K562 (cell line): ENCODE measurements at regions not wholly inside any gene's neighbourhood (a gene's known extent, or its start where the extent isn't known, plus 50 kb on each side); places are given as distances from the start of the nearest gene placed in this dataset.

Experiments
- ATAC-seq: fragments of 200-7000 bp; cut with Tn5 transposase; 3 replicates; pipeline ENCODE4 v1.9.1; 2020; ENCODE audit warnings: moderate library complexity
- BruUV-seq: library from RNA; stranded (reverse); fragments of 400-500 nt; replicated peaks from 2 replicates; lab custom pipeline; 2021; lab: Mats Ljungman, UMichigan
- CTCF ChIA-PET: fragments of 300-600 bp; formaldehyde crosslinking; extraction: SDS; loops from one replicate; lab custom pipeline; 2021; ENCODE audit warnings: low intra/inter-chr PET ratio; lab: Yijun Ruan, JAX
- POLR2A ChIA-PET: fragments of 300-600, 350-650 bp; sonication (Branson Sonifier 250); formaldehyde crosslinking; extraction: SDS; loops from one replicate; lab custom pipeline; 2021; ENCODE audit warnings: antibody characterized with exemption, inconsistent platforms; lab: Yijun Ruan, JAX
- DNase-seq, 4 experiments: peaks; one replicate each; pipeline versions ENCODE4 v3.0.0 to v3.0.0-alpha.2; 2011 to 2018; ENCODE audit warnings: low spot score in 3 of 4, mixed read lengths in 3 of 4; ENCODE audit errors: extremely low read depth in 1 of 4
- FAIRE-seq: peaks from 2 replicates; lab custom pipeline; 2011; peaks lifted over from hg19 to GRCh38; lab: Jason Lieb, UNC
- H2AFZ ChIP-seq: 2 replicates; pipeline ENCODE4 v1.6.0; 2011; ENCODE audit warnings: low read depth, low read length, control low read depth, inconsistent platforms
- H3K27ac ChIP-seq: fragments of 200-600 bp; 3 replicates; pipeline ENCODE4 v1.8.0; 2011; ENCODE audit warnings: low read depth, mild to moderate bottlenecking, control low read depth, inconsistent platforms, low read length, moderate library complexity, mixed read lengths; ENCODE audit errors: extremely low read depth
- H3K27me3 ChIP-seq, 2 experiments: fragments of 300-600 bp in 1 of 2; 2 replicates in 1 of 2; 3 replicates in 1 of 2; pipeline versions ENCODE4 v1.6.0 to v1.8.0; 2011; ENCODE audit warnings: inconsistent platforms in 2 of 2, low read length in 2 of 2, mild to moderate bottlenecking in 1 of 2, mixed read lengths in 1 of 2, moderate library complexity in 1 of 2; ENCODE audit not compliant: control insufficient read depth in 2 of 2, insufficient read depth in 2 of 2
- H3K36me3 ChIP-seq: fragments of 300-600 bp; 3 replicates; pipeline ENCODE4 v1.8.0; 2011; ENCODE audit warnings: mild to moderate bottlenecking, low read length, inconsistent platforms; ENCODE audit not compliant: control insufficient read depth, insufficient read depth
- H3K4me1 ChIP-seq, 2 experiments: fragments of 200-600 bp in 1 of 2; replicated peaks in 1 of 2; 2 replicates in 1 of 2; 3 replicates in 1 of 2; pipeline versions ENCODE4 v1.5.1 to v1.8.0; 2011; ENCODE audit warnings: inconsistent platforms in 2 of 2, low read length in 2 of 2, mild to moderate bottlenecking in 1 of 2, mixed read lengths in 1 of 2, moderate library complexity in 1 of 2; ENCODE audit not compliant: control insufficient read depth in 2 of 2, insufficient read depth in 2 of 2
- H3K4me2 ChIP-seq: 2 replicates; pipeline ENCODE4 v1.6.1; 2011; ENCODE audit warnings: low read length, control low read depth, inconsistent platforms, mixed read lengths; ENCODE audit not compliant: insufficient read depth
- H3K4me3 ChIP-seq: fragments of 200-600 bp; sonication (generic), shearing (Covaris generic); 2 replicates; pipeline ENCODE4 v1.5.1; 2016; ENCODE audit warnings: control low read depth, inconsistent platforms
- H3K79me2 ChIP-seq: fragments of 200-600 bp; 3 replicates; pipeline ENCODE4 v1.8.0; 2011; ENCODE audit warnings: low read length, inconsistent platforms; ENCODE audit not compliant: control insufficient read depth, insufficient read depth
- H3K9ac ChIP-seq, 2 experiments: 2 replicates each; pipeline versions ENCODE4 v1.6.0 to v1.6.1; 2011; ENCODE audit warnings: low read depth in 2 of 2, low read length in 2 of 2, control low read depth in 1 of 2, inconsistent platforms in 1 of 2, mild to moderate bottlenecking in 1 of 2, mixed read lengths in 1 of 2; ENCODE audit not compliant: insufficient read depth in 1 of 2
- H3K9me1 ChIP-seq: one replicate; pipeline ENCODE4 v1.6.0; 2011; ENCODE audit warnings: inconsistent platforms, mild to moderate bottlenecking, low read length, moderate library complexity; ENCODE audit not compliant: control insufficient read depth, insufficient read depth
- H3K9me3 ChIP-seq: replicated peaks from 2 replicates; pipeline ENCODE4 v1.5.1; 2011; ENCODE audit warnings: low read depth, low read length, inconsistent platforms; ENCODE audit not compliant: control insufficient read depth, insufficient read depth
- H4K20me1 ChIP-seq: replicated peaks from 2 replicates; pipeline ENCODE4 v1.6.1; 2011; ENCODE audit warnings: low read length, inconsistent platforms, mixed read lengths; ENCODE audit not compliant: control insufficient read depth, insufficient read depth
- DNMT1 ChIP-seq: fragments of 450-650 bp; IDR thresholded peaks from 2 replicates; pipeline ENCODE4 v1.6.1; 2016; ENCODE audit warnings: antibody characterized with exemption, mild to moderate bottlenecking
- DPF2 ChIP-seq: fragments of 450-650 bp; IDR thresholded peaks from 2 replicates; pipeline ENCODE4 v1.6.1; 2016
- FUS ChIP-seq: fragments of 200-400 bp; formaldehyde crosslinking; optimal IDR thresholded peaks from 2 replicates; pipeline ENCODE3; 2017; ENCODE audit warnings: low read depth, low read length
- HNRNPK ChIP-seq: fragments of 200-400 bp; formaldehyde crosslinking; IDR thresholded peaks from one replicate; pipeline ENCODE4 v1.6.1; 2018; ENCODE audit warnings: mild to moderate bottlenecking, low read depth, low read length; ENCODE audit not compliant: poor library complexity, severe bottlenecking
- KHSRP ChIP-seq: fragments of 450-650 bp; IDR thresholded peaks from 2 replicates; pipeline ENCODE4 v1.6.1; 2017
- MECOM ChIP-seq: fragments of 250-450 bp; sonication (Bioruptor Pico); IDR thresholded peaks from 2 replicates; pipeline ENCODE4 v1.8.0; 2022; ENCODE audit warnings: inconsistent platforms
- MYC ChIP-seq, 2 experiments: fragments of 250-450 bp in 1 of 2; sonication (Bioruptor Pico) in 1 of 2; IDR thresholded peaks; 2 replicates each; pipeline versions ENCODE4 v1.5.1 to v1.6.1; 2012 to 2021; ENCODE audit warnings: low read depth in 2 of 2, borderline replicate concordance in 1 of 2, improper control_type of control experiment in 1 of 2, low read length in 1 of 2, mild to moderate bottlenecking in 1 of 2, moderate library complexity in 1 of 2
- NCOA4 ChIP-seq: fragments of 450-650 bp; IDR thresholded peaks from 2 replicates; pipeline ENCODE4 v1.6.1; 2018; ENCODE audit warnings: mild to moderate bottlenecking; ENCODE audit not compliant: partially characterized antibody
- PHB2 ChIP-seq: fragments of 450-650 bp; IDR thresholded peaks from 2 replicates; pipeline ENCODE4 v1.6.1; 2017; ENCODE audit warnings: low read depth
- POLR2A ChIP-seq: fragments of 450-650 bp; conservative IDR thresholded peaks from 2 replicates; pipeline ENCODE4 v1.6.1; 2016
- SMC3 ChIP-seq: conservative IDR thresholded peaks from 2 replicates; pipeline ENCODE4 v1.6.1; 2011; ENCODE audit warnings: low read depth, low read length, improper control_type of control experiment; ENCODE audit not compliant: insufficient read depth
- TAF15 ChIP-seq: fragments of 200-400 bp; formaldehyde crosslinking; IDR thresholded peaks from 2 replicates; pipeline ENCODE4 v1.6.1; 2017; ENCODE audit warnings: mild to moderate bottlenecking, low read depth, low read length, moderate library complexity
- THRAP3 ChIP-seq: fragments of 450-650 bp; IDR thresholded peaks from 2 replicates; pipeline ENCODE4 v1.6.1; 2016; ENCODE audit warnings: mild to moderate bottlenecking, inconsistent platforms, borderline replicate concordance
- ZEB2 ChIP-seq: fragments of 450-650 bp; IDR thresholded peaks from 2 replicates; pipeline ENCODE4 v1.6.1; 2016
- ZNF212 ChIP-seq: fragments of 450-650 bp; formaldehyde crosslinking; IDR thresholded peaks from 2 replicates; pipeline ENCODE4 v1.4.0; 2020; ENCODE audit warnings: mild to moderate bottlenecking
- ZNF232 ChIP-seq: sonication (generic); formaldehyde crosslinking; IDR thresholded peaks from 2 replicates; pipeline ENCODE4 v1.8.0; 2022; ENCODE audit warnings: mild to moderate bottlenecking, missing genetic modification reagents
- ZNF408 ChIP-seq: fragments of 250-450 bp; sonication (Bioruptor Pico); IDR thresholded peaks from 2 replicates; pipeline ENCODE4 v1.4.0; 2020; ENCODE audit warnings: low read depth, mild to moderate bottlenecking, moderate library complexity
- ZNF583 ChIP-seq: fragments of 250-450 bp; sonication (Bioruptor Pico); IDR thresholded peaks from 2 replicates; pipeline ENCODE4 v1.4.0; 2020
- ZNF717 ChIP-seq: fragments of 250-450 bp; sonication (Bioruptor Pico); IDR thresholded peaks from 2 replicates; pipeline ENCODE4 v1.5.0; 2021
- WGBS: fragments of 100-300 bp; shearing (Covaris generic); methylation state at CpG from one replicate; pipeline ENCODE4 v1.1.6; 2016; ENCODE audit warnings: low coverage, mixed read lengths; ENCODE audit not compliant: insufficient coverage; ENCODE audit errors: missing lambda C conversion rate; 5-methylcytosine and 5-hydroxymethylcytosine counted together
- in situ Hi-C: fragments of 300-500 bp; cut with MboI; formaldehyde crosslinking; loops from 4 replicates; pipeline ENCODE4 v1.15.0; 2018; ENCODE audit warnings: inconsistent platforms, mixed read lengths
- intact Hi-C: fragments of 100-400 bp; cut with micrococcal nuclease; formaldehyde crosslinking; loops from 2 replicates; pipeline ENCODE4 v1.14.2; 2022
- TF ChIP-seq, protein P1 (sequence below): sonication (generic); formaldehyde crosslinking; IDR thresholded peaks from 2 replicates; pipeline ENCODE4 v1.8.0; 2022; ENCODE audit warnings: missing genetic modification reagents, mild to moderate bottlenecking, moderate library complexity, borderline replicate concordance

DNA sequence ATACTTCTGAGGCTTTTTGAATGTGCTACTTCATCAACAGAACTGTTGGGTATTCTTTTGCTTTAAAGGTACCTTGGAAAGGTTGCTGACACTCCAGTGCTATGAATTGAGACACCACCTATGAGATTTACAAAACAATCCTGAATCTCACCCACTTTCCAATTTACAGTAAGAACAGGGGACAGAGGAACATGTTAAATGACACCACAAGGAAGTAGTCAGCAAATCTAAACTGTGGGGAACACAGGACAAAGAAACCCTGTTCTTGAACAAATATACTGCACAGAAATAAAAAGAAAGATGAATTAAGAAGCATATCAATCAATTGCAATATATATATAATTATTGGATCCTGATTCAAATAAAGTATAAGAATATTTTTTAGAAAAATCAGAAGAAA is 216.7 kb upstream of the ARID1B start:
- intact Hi-C loops: loop anchor here (5.0 to 10.0 kb wide), 3 partner anchors 217 to 462 kb away; partner anchors contain the start of gene ARID1B
- Histone ChIP-seq H3K9ac (no peak overlapping the region), H3K4me2 (no peak overlapping the region), H3K27ac (no peak overlapping the region), H3K79me2 (no peaks in the 10 kb centered on the region), H3K9me1 (no peaks in the 10 kb centered on the region), H3K4me3 (no peak overlapping the region), H3K36me3 (no peaks in the 10 kb centered on the region), H4K20me1 (no peaks in the 10 kb centered on the region), H3K9me3 (no peaks in the 10 kb centered on the region), H3K27me3 (peaks cover 3 to 31% of the 10 kb centered on the region in 2 experiments; a peak in 4 of 5 replicates), H2AFZ (no peak overlapping the region)
- DNase-seq (no peak), ATAC-seq (no peak), FAIRE-seq (no peak)
- ChIA-PET CTCF (no interaction called here), POLR2A (no interaction called here)
- in situ Hi-C loops: loop anchor here (10.0 kb wide), 1 partner anchor 624 kb away; no protein-coding TSS in a partner anchor
- TF ChIP-seq SMC3 (no peak), ZNF408 (no peak)
- TF ChIP-seq, all 486 proteins: peak for 0
- BruUV-seq: no TSS peak
- H3K4me1 ChIP-seq: peaks cover 0 to 6% of the 10 kb centered on the region in 2 experiments; a peak in 1 of 5 replicates

DNA sequence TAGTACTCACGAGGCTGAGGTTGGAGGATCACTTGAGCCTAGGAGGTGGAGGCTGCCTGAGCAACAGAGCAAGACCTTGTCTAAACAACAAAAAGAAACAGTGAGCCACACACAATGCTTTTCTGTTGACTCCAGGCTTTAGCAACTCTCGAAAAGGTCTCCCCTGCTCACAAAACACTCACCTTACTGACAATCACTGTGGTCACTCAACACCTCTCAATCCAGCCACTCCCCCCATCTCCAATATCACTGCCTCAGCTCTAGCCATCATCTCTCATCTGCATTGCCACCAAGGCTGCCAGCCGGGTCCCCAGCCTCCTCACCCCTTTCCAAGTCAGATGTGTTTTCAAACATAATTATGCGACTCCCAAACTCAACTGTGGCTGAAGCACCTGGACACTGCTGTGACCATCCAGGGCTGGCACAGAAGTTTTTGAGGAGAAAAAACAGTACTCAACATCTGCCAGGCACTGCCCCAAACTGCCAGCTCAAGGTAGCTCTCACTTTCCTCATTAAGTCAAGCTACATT is 218.0 kb upstream of the ARID1B start:
- TF ChIP-seq POLR2A (no peak), TAF15 (no peak), MECOM (CRISPR knock-in tag) (no peak), PHB2 (no peak), KHSRP (no peak), HNRNPK (no peak), DPF2 (no peak), THRAP3 (no peak), NCOA4 (no peak), FUS (no peak), ZNF717 (CRISPR knock-in tag) (no peak), ZNF232 (CRISPR knock-in tag) (no peak), ZNF212 (CRISPR knock-in tag) (no peak), ZEB2 (no peak), MYC (IDR thresholded peaks at IDR 0.05; ENCODE audit: low read depth, low read length) (no peak), MYC (CRISPR knock-in tag; IDR thresholded peaks at IDR 0.05; ENCODE audit: borderline replicate concordance, low read depth) (no peak), ZNF583 (CRISPR knock-in tag) (no peak), DNMT1 (no peak)
- TF ChIP-seq, protein P1, sequence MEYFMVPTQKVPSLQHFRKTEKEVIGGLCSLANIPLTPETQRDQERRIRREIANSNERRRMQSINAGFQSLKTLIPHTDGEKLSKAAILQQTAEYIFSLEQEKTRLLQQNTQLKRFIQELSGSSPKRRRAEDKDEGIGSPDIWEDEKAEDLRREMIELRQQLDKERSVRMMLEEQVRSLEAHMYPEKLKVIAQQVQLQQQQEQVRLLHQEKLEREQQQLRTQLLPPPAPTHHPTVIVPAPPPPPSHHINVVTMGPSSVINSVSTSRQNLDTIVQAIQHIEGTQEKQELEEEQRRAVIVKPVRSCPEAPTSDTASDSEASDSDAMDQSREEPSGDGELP: no peak
- Histone ChIP-seq H3K79me2 (no peaks in the 10 kb centered on the region), H3K9me3 (no peaks in the 10 kb centered on the region), H3K36me3 (no peaks in the 10 kb centered on the region), H3K4me1 (peaks cover 0 to 3% of the 10 kb centered on the region in 2 experiments; a peak in 1 of 5 replicates), H3K9ac (no peak overlapping the region), H3K9me1 (no peaks in the 10 kb centered on the region), H3K4me3 (no peak overlapping the region), H3K4me2 (no peak overlapping the region), H4K20me1 (no peaks in the 10 kb centered on the region), H2AFZ (no peak overlapping the region), H3K27me3 (peaks cover 4 to 28% of the 10 kb centered on the region in 2 experiments; a peak in 3 of 5 replicates), H3K27ac (no peak overlapping the region)
- ATAC-seq (no peak), FAIRE-seq (no peak), DNase-seq (no peak)
- ChIA-PET POLR2A (interaction anchor here (0.7 kb wide), 2 partner anchors 50 to 567 kb away, joined by 3 read pairs; no protein-coding TSS in a partner anchor), CTCF (no interaction called here)
- in situ Hi-C loops: no loop called here
- no TSS peak for BruUV-seq
- WGBS: 0% methylated on average over 4 of the region's 4 CpGs
- intact Hi-C loops: no loop called here
